HCT116 (cell line): ENCODE measurements at regions not wholly inside any gene's neighbourhood (a gene's known extent, or its start where the extent isn't known, plus 50 kb on each side); places are given as distances from the start of the nearest gene placed in this dataset.

Source experiments
- ATF3 ChIP-seq: IDR thresholded peaks from 2 replicates; pipeline ENCODE4 v1.6.1; 2012
- CEBPB ChIP-seq: IDR thresholded peaks from 2 replicates; pipeline ENCODE4 v1.6.1; 2012; ENCODE audit warnings: low read depth
- CTCF ChIP-seq, 3 experiments: fragments of 200-600 bp in 1 of 3; sonication (generic) in 1 of 3; IDR thresholded peaks in 2 of 3; conservative IDR thresholded peaks in 1 of 3; 2 replicates each; pipeline ENCODE4 v1.5.1; 2012 to 2017; ENCODE audit warnings: low read depth in 2 of 3, low read length in 2 of 3, antibody characterized with exemption in 1 of 3, borderline replicate concordance in 1 of 3, control low read depth in 1 of 3, mild to moderate bottlenecking in 1 of 3, mixed read lengths in 1 of 3, mixed run types in 1 of 3, moderate library complexity in 1 of 3; ENCODE audit not compliant: insufficient read depth in 1 of 3
- EZH2 ChIP-seq: fragments of 200-600 bp; sonication (generic); IDR thresholded peaks from 2 replicates; pipeline ENCODE4 v1.6.1; 2017; ENCODE audit warnings: antibody characterized with exemption, mixed run types
- EZH2phosphoT487 ChIP-seq: fragments of 200-600 bp; IDR thresholded peaks from 2 replicates; pipeline ENCODE4 v1.6.1; 2018; ENCODE audit warnings: antibody characterized with exemption, borderline replicate concordance
- FOSL1 ChIP-seq: IDR thresholded peaks from 2 replicates; pipeline ENCODE4 v1.6.1; 2012; ENCODE audit warnings: low read depth
- POLR2A ChIP-seq: IDR thresholded peaks from 2 replicates; pipeline ENCODE4 v1.7.0; 2011; ENCODE audit warnings: borderline replicate concordance; ENCODE audit not compliant: insufficient read depth, insufficient read length; ENCODE audit errors: extremely low read depth
- POLR2AphosphoS5 ChIP-seq: IDR thresholded peaks from 2 replicates; pipeline ENCODE4 v1.6.1; 2011; ENCODE audit warnings: mild to moderate bottlenecking, low read depth, low read length, moderate library complexity
- RAD21 ChIP-seq: IDR thresholded peaks from 2 replicates; pipeline ENCODE4 v1.6.1; 2012; ENCODE audit warnings: low read depth, mild to moderate bottlenecking
- SIN3A ChIP-seq: IDR thresholded peaks from 2 replicates; pipeline ENCODE4 v1.6.1; 2012; ENCODE audit warnings: low read depth
- SP1 ChIP-seq: IDR thresholded peaks from 2 replicates; pipeline ENCODE4 v1.6.1; 2012; ENCODE audit warnings: low read depth

GRCh38 chr13:109999659-110000533 lies 213.5 kb upstream of the IRS2 start:
- TF ChIP-seq FOSL1 (no peak), POLR2AphosphoS5 (no peak), POLR2A (no peak), EZH2 (no peak), CTCF (IDR thresholded peaks at IDR 0.05 in 2 of 3, conservative IDR thresholded peaks at IDR 0.05 in 1 of 3; ENCODE audit: borderline replicate concordance in 1 of 3, insufficient read depth in 1 of 3, low read depth in 2 of 3, low read length in 2 of 3) (no peak), SIN3A (no peak), EZH2phosphoT487 (no peak), ATF3 (no peak), SP1 (no peak), RAD21 (no peak), CEBPB (no peak)
